HUES64 (cell line): ENCODE measurements at regions not wholly inside any gene's neighbourhood (a gene's known extent, or its start where the extent isn't known, plus 50 kb on each side); places are given as distances from the start of the nearest gene placed in this dataset.
"Not testable (repeated sequence)": the region's sequence is repeated elsewhere in the genome, so short reads cannot be mapped to it uniquely, and the experiment has no call there.

ENCODE experiments used
- H3K27ac ChIP-seq: 2 replicates; pipeline ENCODE4 v1.7.0; 2013; ENCODE audit warnings: low read depth, low read length, inconsistent platforms
- H3K27me3 ChIP-seq: 2 replicates; pipeline ENCODE4 v1.6.1; 2013; ENCODE audit warnings: mild to moderate bottlenecking, low read length; ENCODE audit not compliant: insufficient read depth
- H3K36me3 ChIP-seq: 2 replicates; pipeline ENCODE4 v1.6.1; 2013; ENCODE audit warnings: mild to moderate bottlenecking, low read length; ENCODE audit not compliant: insufficient read depth
- H3K4me1 ChIP-seq: 2 replicates; pipeline ENCODE4 v1.6.1; 2013; ENCODE audit warnings: mild to moderate bottlenecking, low read length, moderate library complexity; ENCODE audit not compliant: insufficient read depth
- H3K4me3 ChIP-seq: 2 replicates; pipeline ENCODE4 v1.5.1; 2013; ENCODE audit warnings: mild to moderate bottlenecking, low read length, moderate library complexity
- H3K9ac ChIP-seq: 2 replicates; pipeline ENCODE4 v1.6.1; 2013; ENCODE audit warnings: mild to moderate bottlenecking, low read depth, low read length
- H3K9me3 ChIP-seq: 2 replicates; pipeline ENCODE4 v1.6.1; 2013; ENCODE audit warnings: low read depth, low read length; ENCODE audit not compliant: insufficient read depth
- WGBS: fragments of 150-250, 120-280 bp; methylation state at CpG from one replicate; pipeline ENCODE4 v1.1.7; 2013; ENCODE audit warnings: missing lambda C conversion rate; 5-methylcytosine and 5-hydroxymethylcytosine counted together

DNA sequence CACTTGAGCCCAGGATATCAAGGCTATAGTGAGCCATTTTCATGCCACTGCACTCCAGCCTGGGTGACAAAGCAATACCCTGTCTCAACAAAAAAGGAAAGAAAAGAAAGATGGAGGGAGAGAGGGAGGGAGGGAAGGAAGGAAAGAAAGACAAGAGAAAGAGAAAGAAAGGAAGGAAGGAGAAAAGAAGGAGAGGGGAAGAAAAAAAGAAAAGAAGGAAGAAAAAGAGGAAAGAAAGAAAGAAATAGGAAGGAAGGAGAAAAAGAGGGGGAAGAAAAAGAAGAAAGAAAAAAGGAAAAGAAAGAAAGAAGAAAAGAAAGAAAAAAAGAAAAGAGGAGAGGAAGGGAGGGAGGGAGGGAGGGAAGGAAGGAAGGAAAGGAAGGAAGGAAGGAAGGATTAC, 321.5 kb upstream of the CNTNAP2 start:
- no peaks in the 10 kb centered on the region for H3K27me3 ChIP-seq

DNA sequence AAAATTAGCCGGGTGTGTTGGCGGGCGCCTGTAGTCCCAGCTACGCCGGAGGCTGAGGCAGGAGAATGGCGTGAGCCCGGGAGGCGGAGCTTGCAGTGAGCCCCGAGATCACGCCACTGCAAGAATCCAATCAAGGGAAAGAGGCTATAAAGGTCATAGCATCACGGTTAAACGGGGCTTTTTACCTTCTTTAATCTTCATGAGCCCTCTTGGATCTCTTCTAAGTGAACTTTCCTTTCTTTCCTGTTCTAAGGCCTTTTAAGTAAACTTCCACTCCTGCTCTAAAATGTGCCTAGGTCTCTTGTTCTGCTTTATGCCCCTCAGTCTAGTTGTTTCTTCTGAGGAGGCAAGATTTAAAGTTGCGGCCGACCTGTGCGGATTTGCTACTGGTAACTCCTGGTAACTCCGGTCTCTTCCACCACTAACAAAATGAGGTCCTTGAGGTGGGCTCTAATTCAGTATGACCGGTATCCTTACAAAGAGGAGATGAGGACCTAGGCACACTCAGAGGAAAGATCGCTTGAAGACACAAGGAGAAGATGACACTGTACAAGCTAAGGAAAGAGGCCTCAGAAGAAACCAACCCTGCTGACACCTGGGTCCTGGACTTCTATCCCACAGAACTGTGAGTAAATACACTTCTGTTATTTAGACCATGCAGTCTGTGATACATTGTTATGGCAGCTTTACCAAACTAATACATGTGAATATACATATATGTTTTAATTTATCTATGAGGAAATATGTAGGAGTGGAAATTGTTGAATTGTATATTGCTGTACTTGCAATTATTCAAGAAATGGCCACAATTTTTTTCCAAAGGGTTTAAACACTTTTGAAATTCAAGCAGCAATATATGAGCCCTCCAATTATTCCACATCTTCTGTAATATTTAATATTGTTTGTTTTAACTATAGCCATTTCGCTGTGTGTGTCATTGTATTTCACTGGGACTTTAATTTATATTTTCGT, 331.5 kb upstream of the CNTNAP2 start:
- H3K27me3 ChIP-seq = no peaks in the 10 kb centered on the region
- H3K36me3 ChIP-seq = no peaks in the 10 kb centered on the region
- H3K9me3 ChIP-seq = no peaks in the 10 kb centered on the region
- no peak overlapping the region for H3K27ac ChIP-seq
- no peak overlapping the region for H3K9ac ChIP-seq
- no peak overlapping the region for H3K4me3 ChIP-seq
- H3K4me1 ChIP-seq = no peaks in the 10 kb centered on the region
- 95% methylated on average over 18 of the region's 20 CpGs for WGBS

More for the DNA sequence above, 321.5 kb upstream of the CNTNAP2 start:
- no peak overlapping the region for H3K9ac ChIP-seq
- H3K36me3 ChIP-seq = no peaks in the 10 kb centered on the region
- no peak overlapping the region for H3K27ac ChIP-seq
- no peaks in the 10 kb centered on the region for H3K4me1 ChIP-seq
- H3K4me3 ChIP-seq = no peak overlapping the region
- H3K9me3 ChIP-seq = no peaks in the 10 kb centered on the region

DNA sequence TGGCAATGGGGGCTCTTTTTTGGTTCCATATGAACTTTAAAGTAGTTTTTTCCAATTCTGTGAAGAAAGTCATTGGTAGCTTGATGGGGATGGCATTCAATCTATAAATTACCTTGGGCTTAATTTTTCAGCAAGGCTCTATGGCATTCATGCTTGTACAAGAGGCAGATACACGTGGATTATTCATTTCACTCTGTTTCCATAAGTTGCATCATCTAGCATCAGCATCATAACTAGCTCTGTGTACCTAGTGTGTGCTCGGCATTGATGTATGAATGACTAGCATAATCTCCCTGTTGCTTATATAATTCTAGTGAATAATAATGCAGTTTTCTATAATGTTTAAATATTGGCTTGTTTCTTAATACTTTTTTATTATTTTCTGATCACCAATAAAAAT, 335.2 kb upstream of the CNTNAP2 start:
- not testable (repeated sequence) for H3K4me1 ChIP-seq, H3K4me3 ChIP-seq, H3K27ac ChIP-seq, H3K27me3 ChIP-seq, H3K9me3 ChIP-seq, H3K9ac ChIP-seq, H3K36me3 ChIP-seq
- 64% methylated on average over 1 of the region's 2 CpGs for WGBS

DNA sequence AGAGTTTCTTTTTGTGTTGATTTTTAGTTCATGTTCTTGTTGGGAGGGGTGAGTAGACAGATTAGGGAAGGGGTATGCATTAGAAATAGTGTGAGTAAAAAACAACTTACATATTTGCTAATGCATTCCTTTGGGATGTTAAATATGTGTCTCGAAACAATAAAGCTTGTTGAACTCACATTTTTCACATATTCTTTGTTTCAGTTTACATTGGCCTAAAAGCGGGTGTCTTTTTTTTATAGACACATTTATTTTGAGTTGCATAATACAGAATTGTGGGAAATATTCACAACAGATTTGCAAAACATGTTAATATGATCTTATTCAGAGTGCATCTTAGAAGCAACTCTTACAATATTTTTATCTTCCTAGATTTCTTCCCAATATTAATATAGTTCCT, 337.5 kb upstream of the CNTNAP2 start:
- no peak overlapping the region for H3K27ac ChIP-seq
- no peaks in the 10 kb centered on the region for H3K4me1 ChIP-seq
- no peaks in the 10 kb centered on the region for H3K9me3 ChIP-seq
- no peaks in the 10 kb centered on the region for H3K27me3 ChIP-seq
- no CpG with 5 or more reads among the region's 2 CpGs for WGBS
- no peak overlapping the region for H3K4me3 ChIP-seq
- H3K36me3 ChIP-seq = no peaks in the 10 kb centered on the region
- no peak overlapping the region for H3K9ac ChIP-seq

DNA sequence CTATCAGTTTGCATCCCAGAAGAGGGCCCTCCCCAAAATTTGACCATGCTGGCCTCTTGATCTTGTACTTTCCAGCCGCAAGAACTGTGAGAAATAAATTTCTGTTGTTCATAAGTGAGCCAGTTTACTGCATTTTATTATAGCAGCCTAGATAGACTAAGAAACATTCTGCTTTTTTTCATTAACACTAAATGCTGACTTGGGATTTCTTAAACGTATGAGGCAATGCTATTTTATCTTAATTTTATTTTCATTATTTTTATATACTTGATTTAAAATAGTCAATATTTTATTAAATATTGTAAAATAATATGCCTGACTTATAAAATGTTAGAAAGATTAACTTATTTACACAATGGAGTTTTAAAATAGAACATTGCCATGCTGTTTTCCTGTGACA, 341.8 kb upstream of the CNTNAP2 start:
- Histone ChIP-seq H3K27ac (no peak overlapping the region), H3K27me3 (no peaks in the 10 kb centered on the region), H3K4me3 (no peak overlapping the region), H3K4me1 (no peaks in the 10 kb centered on the region), H3K9ac (no peak overlapping the region), H3K9me3 (no peaks in the 10 kb centered on the region), H3K36me3 (no peaks in the 10 kb centered on the region)
- WGBS = 93% methylated on average over 1 of the region's 2 CpGs

DNA sequence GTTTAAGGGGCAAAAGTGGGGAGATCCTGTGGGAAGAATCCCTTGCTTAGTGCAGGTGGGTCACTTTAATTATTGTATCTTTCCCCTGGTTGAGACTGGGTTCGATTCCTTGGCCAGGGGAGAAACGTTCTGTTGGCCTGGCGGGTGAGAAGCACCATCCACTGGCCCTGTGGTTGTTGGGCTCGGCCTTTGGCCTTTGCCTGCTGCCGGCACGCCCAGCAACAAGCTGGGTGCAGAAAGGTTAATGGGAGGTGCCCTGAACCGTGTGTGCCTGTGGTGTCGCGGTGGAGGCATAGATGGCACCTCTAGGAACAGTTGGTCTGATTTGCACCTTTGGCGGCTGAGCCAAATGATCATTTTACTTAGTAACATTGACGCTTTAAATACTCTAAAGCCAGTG, 363.6 kb upstream of the CNTNAP2 start:
- Histone ChIP-seq H3K27ac (no peak overlapping the region), H3K4me1 (no peaks in the 10 kb centered on the region), H3K27me3 (no peaks in the 10 kb centered on the region), H3K36me3 (no peaks in the 10 kb centered on the region), H3K4me3 (no peak overlapping the region), H3K9me3 (no peaks in the 10 kb centered on the region), H3K9ac (no peak overlapping the region)
- WGBS = 95% methylated on average over 11 of the region's 11 CpGs

DNA sequence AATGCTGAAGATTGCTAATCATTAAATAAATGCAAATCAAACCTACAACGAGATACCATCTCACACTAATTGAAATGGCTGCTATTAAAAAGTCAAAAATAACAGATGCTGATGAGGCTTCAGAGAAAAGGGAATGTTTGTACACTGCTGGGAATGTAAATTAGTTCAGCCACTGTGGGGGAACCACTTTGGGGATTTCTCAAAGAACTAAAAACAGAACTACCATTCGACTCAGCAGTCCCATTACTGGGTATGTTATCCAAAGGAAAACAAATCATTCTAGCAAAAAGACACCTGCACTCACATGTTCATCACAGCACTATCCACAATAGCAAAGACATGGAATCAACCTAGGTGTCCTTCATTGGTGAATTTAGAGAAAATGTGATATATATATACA, 379.0 kb upstream of the CNTNAP2 start:
- Histone ChIP-seq H3K36me3 (no peaks in the 10 kb centered on the region), H3K4me3 (no peak overlapping the region), H3K4me1 (peaks cover 5% of the 10 kb centered on the region; the same call in 1 of the 2 replicates), H3K27ac (no peak overlapping the region), H3K27me3 (no peaks in the 10 kb centered on the region), H3K9me3 (no peaks in the 10 kb centered on the region), H3K9ac (no peak overlapping the region)
- WGBS = 100% methylated on average over 1 of the region's 2 CpGs

DNA sequence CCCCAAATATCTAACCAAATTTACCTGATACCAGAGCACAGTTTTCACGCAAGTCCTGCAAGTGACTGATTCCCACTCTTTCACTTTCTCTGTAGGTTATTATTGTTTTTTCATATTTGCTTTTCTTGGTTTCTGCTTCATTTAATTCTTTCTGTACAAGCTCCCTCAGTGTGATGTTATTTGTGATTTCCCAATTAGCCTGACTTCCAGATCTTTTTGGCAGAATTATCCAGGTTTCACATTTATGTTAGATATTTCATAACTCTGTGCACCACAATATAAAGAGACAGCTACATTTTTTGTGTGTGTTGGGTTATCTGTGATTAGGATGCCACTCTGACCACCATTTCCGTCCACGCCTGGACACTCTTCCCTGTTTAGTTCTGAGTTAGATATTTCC, 381.5 kb upstream of the CNTNAP2 start:
- H3K4me3 ChIP-seq = no peak overlapping the region
- WGBS = 95% methylated on average over 2 of the region's 3 CpGs

DNA sequence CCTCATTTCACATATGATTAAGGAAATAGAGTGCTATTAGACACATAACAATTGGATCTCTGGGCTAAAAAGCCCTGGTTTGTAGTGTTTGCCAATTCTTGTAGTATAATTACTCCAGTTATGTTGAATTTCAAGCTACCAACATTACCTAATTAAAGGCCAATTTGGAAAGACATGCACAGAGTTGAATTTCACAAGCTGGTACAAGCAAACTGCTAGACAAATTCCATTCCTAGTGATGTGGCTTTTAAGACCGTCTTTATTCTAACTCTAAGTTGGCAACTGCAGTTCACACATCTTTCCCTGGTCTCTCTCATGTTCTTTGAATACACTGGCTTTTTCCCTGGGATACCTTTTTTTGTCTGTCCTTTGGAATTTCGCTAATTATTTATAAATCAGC, 384.1 kb upstream of the CNTNAP2 start:
- no peak overlapping the region for H3K4me3 ChIP-seq
- no peaks in the 10 kb centered on the region for H3K36me3 ChIP-seq
- no peaks in the 10 kb centered on the region for H3K27me3 ChIP-seq
- H3K4me1 ChIP-seq = peaks cover 12% of the 10 kb centered on the region
- H3K9ac ChIP-seq = no peak overlapping the region
- H3K27ac ChIP-seq = no peak overlapping the region; the same call in 1 of the 2 replicates
- 50% methylated on average over 2 of the region's 2 CpGs for WGBS
- H3K9me3 ChIP-seq = no peaks in the 10 kb centered on the region

More for the DNA sequence above, 381.5 kb upstream of the CNTNAP2 start:
- H3K9me3 ChIP-seq = no peaks in the 10 kb centered on the region
- H3K27ac ChIP-seq = no peak overlapping the region
- no peaks in the 10 kb centered on the region for H3K36me3 ChIP-seq
- H3K9ac ChIP-seq = no peak overlapping the region
- H3K4me1 ChIP-seq = peaks cover 12% of the 10 kb centered on the region
- H3K27me3 ChIP-seq = no peaks in the 10 kb centered on the region

DNA sequence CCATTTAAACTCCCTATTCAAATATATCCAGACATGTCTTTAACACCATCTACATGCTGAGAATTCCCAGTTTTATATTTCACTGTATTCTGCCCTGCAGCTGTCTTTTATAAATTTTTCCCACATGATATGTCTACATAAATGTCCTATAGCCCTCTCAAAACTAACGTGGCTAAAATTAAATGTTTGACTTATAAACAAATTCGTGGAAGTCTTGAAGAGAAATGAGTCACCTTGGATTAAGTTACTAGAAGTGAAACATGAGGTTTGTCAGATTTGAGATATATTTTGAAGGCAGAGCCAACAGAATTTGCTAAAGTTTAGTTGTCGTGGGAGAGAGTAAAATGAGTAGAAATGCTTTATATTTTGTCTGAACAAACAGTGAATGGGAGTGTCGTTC, 386.9 kb upstream of the CNTNAP2 start:
- WGBS = 91% methylated on average over 4 of the region's 4 CpGs
- Histone ChIP-seq H3K36me3 (no peaks in the 10 kb centered on the region), H3K4me3 (no peak overlapping the region), H3K9me3 (no peaks in the 10 kb centered on the region), H3K9ac (no peak overlapping the region), H3K27ac (no peak overlapping the region), H3K27me3 (no peaks in the 10 kb centered on the region), H3K4me1 (peaks cover 12% of the 10 kb centered on the region)

DNA sequence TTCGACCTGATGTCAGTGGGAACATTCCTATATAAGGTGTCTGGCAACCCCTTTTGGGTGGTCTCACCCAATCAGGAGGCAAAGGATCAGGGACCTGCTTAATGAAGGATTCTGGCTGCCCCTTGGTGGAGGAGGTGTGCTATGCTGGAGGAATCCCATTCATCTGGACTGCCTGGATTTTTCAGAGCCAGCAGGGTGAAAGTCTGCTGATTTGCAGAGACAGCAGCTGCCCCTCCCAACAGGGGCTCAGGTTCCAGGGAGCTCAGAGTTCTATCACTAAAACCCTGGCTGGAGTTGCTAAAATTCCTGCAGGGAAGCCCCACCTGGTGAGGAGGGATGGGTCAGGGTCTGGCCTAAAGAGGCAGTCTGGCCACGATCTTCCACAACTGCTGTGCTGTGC, 398.5 kb upstream of the CNTNAP2 start:
- 46% methylated on average over 2 of the region's 2 CpGs for WGBS
- Histone ChIP-seq H3K27ac (peak overlapping the region; percentile 72), H3K27me3 (no peaks in the 10 kb centered on the region), H3K36me3 (no peaks in the 10 kb centered on the region), H3K4me1 (peaks cover 12% of the 10 kb centered on the region), H3K4me3 (no peak overlapping the region), H3K9ac (no peak overlapping the region), H3K9me3 (no peaks in the 10 kb centered on the region)
